HG02938 (cell line): ENCODE measurements at regions not wholly inside any gene's neighbourhood (a gene's known extent, or its start where the extent isn't known, plus 50 kb on each side); places are given as distances from the start of the nearest gene placed in this dataset.

ENCODE experiments used
- ATAC-seq: cut with Tn5 transposase; IDR thresholded peaks from one replicate; pipeline ENCODE4 v1.9.1; 2021; ENCODE audit warnings: mild to moderate bottlenecking, moderate library complexity; ENCODE audit not compliant: unreplicated experiment

DNA sequence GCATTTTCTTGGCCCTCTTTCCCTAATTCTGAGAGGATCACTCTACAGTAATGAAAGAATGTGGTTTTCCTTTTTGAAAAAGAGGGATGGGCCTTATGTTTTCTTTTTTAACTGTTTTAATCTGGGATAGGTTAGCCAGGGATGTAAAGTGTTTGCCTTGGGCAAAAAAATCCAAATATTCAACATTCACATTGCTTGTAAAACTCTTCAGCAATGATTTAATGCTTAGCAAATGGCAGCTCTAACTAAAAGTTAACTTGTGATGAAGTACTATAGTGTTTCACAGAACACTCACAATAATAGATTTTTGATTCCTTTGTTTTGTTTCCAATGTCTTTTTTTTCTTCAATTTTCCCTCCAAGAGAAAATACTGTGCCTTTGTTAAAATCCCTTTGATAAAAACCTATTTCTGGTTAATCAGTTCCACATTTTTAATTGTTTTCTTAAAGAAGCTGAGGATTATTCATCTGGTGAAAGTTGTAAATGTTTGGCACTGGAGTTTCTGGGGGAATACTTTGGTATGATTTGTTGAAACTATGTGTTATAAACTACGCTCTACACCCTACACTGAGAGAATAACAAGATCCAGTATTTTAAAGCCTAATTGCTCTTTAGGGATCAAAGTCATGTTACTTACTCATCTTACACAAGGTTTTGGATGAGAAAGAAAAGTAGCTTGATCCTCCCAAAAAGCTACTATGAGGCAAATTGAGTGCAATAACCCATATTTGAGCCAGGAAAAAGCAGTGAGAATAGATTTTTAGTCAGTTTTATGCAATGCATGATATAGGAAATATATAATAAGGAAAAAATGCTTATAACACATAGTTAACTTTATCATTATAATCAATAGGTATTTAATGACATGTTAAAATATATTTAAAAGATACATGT, 335.8 kb downstream of the EPHA7 start:
- no peak for ATAC-seq

DNA sequence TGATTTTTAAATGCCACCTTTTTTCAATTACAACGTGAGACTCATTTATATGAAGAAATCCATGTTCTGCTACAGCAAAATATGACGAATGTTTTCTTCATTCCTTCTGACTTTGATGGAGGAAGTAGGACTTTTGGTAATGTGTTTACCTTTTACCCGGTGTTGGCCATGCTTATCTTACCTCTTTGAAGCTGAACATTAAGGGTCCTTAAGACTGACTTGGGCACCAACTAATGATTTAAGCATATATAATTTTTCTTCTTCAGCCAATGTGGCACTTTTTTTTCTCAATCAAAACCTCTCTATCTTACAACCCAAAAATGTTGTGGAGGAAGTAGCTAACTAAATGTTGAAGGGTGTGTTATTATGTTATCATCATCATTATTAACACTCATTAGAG, 337.5 kb downstream of the EPHA7 start:
- no peak for ATAC-seq

- ATAC-seq = no peak
Observed at GRCh38 chr6:93079061-93079460, 340.3 kb downstream of the EPHA7 start.

DNA sequence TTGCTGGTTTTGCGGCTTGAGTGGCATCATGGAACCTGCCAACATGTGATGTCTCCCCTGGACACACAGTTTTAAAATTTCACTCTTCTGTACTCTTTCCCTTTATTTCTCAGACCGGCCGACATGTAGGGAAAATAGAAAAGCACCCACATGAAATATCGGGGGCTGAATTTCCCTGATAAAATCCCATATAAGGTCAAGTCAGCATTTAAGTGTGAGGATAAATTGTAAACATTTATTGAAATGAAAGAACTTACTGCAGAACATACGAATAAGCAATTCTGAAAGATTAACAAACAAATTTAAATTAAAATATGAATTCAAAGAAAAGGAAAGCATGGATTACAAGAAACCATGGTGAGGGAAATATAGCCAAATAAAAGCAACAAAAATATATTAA, 345.5 kb downstream of the EPHA7 start:
- no peak for ATAC-seq

GRCh38 chr6:93069856-93070255, 349.5 kb downstream of the EPHA7 start:
- no peak for ATAC-seq

GRCh38 chr6:93059911-93060310, 359.4 kb downstream of the EPHA7 start:
- ATAC-seq = no peak

- ATAC-seq = no peak
Observed at GRCh38 chr6:93057584-93057983, 361.8 kb downstream of the EPHA7 start.

DNA sequence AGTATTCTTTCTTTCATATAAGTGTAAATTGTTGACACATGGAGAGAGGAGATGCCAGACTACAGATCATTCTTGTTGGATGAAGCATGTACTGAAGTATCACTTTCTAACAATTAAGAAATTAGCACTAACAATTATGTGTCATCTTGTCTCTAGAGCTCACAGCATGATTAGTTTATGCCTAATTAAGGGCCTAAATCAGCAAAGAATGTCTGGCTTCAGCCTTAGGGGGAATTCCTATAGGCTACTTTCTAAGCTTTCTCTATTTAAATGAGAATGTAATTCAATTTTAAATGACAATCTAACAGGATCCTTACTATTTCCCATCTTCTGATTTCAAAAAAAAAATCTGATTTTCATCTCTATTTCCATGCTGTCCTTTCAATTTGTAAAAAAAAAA, 371.0 kb downstream of the EPHA7 start:
- ATAC-seq = no peak

- ATAC-seq = no peak
Observed at GRCh38 chr6:93047033-93047432, 372.3 kb downstream of the EPHA7 start.

- ATAC-seq = no peak
Observed at GRCh38 chr6:93045156-93045555, 374.2 kb downstream of the EPHA7 start.

DNA sequence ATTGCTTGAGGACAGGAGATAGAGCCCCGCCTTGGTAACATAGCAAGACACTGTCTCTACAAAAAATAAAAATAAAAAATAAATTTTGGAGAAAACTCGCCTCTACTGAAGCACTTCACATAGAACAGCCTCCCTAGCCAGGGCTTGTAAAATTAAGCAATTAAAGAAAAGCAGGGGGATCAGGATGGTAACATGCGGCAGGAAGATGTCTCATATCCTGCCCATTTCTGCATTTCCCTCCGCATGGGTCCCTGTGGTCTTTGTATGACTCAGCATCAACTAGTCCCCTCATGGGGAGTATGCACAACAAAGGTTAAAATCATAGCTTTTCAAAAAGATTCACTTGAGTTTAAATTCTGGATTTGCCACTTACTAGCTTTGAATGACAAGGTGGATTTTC, 379.0 kb downstream of the EPHA7 start:
- no peak for ATAC-seq

DNA sequence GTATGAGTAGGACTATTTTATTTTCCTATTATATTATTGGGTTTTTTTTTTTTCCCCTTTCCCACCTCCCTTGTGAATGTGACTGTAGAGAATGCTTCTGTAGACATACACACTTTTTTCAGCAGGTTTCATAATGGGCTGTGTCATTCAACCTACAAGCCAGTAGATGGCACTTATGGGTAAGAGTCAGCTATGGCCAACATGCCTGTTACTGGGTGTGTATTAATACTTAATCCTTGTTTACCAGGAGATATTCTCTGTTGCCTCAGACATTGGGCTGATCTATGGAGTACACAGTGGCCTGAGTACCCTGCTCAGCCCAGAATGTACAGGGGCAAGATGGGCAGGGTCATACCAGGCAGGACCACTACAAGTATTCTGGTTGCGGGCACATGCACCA, 382.5 kb downstream of the EPHA7 start:
- no peak for ATAC-seq

GRCh38 chr6:93035756-93036155, 383.6 kb downstream of the EPHA7 start:
- ATAC-seq = no peak

DNA sequence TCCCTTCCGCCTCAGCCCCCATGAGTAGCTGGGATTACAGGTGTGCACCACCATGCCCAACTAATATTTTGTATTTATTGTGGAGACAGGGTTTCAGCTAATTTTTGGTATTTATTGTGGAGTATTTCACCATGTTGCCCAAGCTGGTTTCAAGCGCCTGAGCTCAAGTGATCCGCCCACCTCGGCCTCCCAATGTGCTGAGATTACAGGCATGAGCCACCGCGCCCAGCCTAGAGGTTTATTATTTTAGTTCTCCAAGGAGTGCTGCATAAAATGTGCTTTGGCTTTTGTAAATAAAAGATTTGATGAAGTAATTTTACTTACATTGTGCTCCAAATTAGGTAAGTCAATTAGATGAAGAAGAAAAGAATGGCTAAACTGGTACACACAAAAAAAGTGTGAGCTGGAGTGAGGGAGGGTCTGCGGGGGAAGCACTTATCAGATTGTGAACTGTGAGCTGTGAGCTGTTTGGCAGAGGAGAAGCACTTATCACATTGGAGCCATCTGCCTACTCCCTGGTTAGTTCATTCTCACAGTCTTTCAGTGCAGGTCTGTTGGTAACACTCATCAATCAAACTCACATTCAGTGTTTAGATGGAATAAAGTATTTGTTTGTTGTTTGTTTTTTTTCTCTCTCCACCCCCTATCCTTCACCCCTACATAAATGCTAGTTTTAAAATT, 398.0 kb downstream of the EPHA7 start:
- ATAC-seq = no peak

DNA sequence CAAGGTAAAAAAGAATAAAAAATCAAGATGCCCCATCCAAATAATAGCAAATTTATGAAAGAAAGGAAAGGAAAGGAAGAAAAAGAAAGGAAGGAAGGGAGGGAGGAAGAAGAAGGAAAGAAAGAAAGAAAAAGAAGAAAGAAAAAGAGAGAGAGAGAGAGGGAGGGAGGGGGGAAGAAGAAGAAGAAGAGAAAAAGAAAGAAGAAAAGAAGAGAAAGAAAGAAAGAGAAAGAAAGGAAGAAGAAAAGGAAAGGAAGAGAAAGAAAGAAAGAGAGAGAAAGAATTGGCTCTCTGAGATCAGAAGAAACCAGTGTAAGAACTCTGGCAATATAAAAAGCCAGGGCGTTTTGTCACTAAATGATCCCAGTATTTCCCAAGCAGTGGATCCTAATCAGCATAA, 401.7 kb downstream of the EPHA7 start:
- no peak for ATAC-seq

GRCh38 chr6:93017213-93017612, 402.1 kb downstream of the EPHA7 start:
- no peak for ATAC-seq

DNA sequence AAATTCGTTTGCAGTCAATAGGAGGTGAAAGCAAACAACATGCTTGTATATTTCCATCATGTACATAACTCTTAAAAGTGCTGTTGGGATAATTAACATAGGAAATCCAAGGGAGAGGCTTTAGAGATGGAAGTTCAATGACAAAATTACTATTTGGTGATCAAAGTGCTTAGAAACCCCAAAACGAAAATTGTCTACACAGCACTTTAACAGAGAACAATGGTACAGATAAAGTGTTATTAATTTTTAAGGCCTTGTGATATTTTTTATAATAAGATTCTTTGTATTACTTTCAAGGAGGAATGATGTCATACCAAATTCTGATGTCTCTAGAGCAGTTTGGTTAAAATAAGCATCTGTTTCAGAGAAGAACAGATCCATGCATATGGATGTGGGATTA, 406.3 kb downstream of the EPHA7 start:
- ATAC-seq = no peak

GRCh38 chr6:93008375-93008774, 411.0 kb downstream of the EPHA7 start:
- no peak for ATAC-seq

DNA sequence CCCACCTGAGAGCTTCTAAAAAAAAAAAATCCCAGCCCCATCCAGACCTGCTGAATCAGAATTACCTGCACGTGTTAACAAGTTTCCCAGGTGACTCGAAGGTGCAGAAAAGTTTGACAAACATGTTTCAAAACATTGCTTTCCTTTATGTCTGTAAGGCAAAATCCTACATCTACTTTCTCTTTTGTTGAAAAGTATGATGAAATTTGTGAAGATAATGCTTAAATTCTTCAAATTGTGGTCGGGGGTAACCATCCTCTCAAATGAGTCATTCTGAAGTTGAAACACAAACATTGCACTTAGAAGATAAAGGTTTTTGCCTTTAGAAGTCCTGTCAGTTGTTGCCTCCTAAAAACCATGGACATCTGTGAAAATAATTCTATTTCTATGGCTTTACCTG, 429.7 kb downstream of the EPHA7 start:
- no peak for ATAC-seq

DNA sequence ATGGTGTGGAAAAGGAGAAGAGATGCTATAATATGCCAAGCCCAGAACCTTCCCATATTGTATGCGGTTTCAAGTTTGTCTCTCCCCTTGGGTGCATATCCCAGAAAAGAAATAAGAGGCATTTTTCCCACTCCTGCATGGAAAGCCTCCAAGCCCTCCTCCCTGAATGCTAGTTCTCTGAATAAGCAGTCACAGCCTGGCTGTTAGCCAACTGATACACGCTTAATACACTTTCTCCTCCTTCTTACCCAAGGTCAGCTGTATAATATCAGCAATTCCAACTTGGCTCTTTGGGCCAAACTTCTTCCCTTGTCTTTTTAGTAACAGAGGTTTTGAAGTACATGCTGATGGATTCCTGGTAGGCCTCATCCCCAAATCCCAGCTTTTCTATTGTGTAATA, 440.1 kb downstream of the EPHA7 start:
- no peak for ATAC-seq

DNA sequence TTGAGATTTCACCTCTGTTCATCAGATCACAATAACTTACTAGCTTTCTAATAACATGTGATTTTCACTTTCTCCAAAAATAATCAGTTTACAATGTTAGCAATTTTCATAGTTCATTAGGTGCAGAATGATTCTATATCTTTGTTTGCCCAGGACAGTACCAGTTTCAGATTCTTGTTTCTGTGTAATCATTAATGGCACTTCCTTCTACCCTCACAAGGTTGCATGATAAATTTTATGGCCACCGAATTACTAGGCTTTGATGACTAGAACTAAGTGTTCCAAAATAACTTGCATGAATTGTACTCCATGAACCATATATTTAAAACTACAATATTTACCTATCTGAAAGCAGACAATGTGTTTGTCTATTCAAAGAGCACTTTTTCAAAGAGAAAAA, 442.3 kb downstream of the EPHA7 start:
- no peak for ATAC-seq

GRCh38 chr6:92967362-92967761, 452.0 kb downstream of the EPHA7 start:
- ATAC-seq = no peak
